Hematopoietic multipotent progenitor cell treated with erythropoietin and hydrocortisone succinate and interleukin-3 and kit ligand, for 4 days (in vitro differentiated cells): ENCODE measurements at regions not wholly inside any gene's neighbourhood (a gene's known extent, or its start where the extent isn't known, plus 50 kb on each side); places are given as distances from the start of the nearest gene placed in this dataset.
A peak's percentile ranks its signal among the peaks of the same experiment; 100 is the strongest.

Experiments
- DNase-seq: peaks from one replicate; pipeline ENCODE4 v3.0.0-alpha.2; 2015

DNA sequence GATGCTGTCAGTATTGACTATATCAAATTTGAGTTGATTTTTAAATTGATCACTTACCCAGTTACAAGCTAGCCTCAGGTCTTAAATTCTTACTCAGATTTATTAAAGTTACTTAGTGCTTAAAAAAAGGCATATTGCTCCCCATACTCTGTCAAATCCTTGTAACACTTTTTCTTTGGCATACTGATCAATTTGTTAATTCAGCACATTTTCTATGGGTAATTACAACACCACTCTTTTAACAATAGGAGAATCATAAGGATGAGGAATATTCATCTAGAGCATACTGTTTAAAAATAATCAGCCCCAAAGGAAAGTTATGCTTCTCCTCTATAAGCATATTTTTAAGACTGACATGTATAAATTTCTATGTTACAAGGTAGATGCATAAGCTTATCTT is 482.5 kb downstream of the PABPC4L start:
- DNase-seq, result no peak

- no peak for DNase-seq
Measured at GRCh38 chr4:133714211-133714610, 487.4 kb downstream of the PABPC4L start.

DNA sequence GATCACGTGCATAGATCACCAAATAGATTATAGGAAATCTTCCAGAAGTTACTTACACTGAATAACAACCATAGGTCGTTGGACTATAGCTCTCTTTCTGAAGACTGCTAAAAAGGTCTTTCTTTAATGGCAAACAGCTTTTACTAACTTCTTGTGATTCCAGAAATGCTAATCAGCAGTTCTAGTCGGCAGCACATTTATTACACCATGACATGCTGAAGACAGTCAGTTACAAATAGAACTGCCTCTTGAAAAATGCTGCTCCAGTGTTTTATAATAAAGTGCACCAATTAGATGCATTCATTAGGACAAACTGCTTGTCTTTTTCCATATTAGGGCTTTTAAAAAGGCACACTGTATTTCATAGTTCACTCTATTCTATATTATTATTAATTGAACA is 488.2 kb downstream of the PABPC4L start:
- DNase-seq, result no peak

- DNase-seq, result no peak
Measured at GRCh38 chr4:133711817-133712216, 489.8 kb downstream of the PABPC4L start.

DNA sequence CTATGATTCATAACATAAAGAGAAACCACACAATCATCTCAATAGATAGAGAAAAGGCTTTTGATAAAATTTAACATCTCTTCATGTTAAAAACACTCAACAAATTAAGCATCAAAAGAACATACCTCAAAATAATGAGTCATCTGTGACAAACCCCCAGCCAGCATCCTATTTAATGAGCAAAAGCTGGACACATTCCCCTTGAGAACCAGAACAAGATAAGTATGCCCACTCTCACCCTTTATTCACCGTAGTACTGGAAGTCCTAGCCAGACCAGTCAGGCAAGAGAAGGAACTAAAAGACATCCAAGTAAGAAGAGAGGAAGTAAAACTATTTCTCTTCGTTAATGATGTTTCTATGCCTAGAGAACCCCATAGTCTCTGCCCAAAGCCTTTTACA is 507.2 kb downstream of the PABPC4L start:
- DNase-seq, result no peak

- DNase-seq, result no peak
Measured at GRCh38 chr4:133683967-133684366, 517.6 kb downstream of the PABPC4L start.

DNA sequence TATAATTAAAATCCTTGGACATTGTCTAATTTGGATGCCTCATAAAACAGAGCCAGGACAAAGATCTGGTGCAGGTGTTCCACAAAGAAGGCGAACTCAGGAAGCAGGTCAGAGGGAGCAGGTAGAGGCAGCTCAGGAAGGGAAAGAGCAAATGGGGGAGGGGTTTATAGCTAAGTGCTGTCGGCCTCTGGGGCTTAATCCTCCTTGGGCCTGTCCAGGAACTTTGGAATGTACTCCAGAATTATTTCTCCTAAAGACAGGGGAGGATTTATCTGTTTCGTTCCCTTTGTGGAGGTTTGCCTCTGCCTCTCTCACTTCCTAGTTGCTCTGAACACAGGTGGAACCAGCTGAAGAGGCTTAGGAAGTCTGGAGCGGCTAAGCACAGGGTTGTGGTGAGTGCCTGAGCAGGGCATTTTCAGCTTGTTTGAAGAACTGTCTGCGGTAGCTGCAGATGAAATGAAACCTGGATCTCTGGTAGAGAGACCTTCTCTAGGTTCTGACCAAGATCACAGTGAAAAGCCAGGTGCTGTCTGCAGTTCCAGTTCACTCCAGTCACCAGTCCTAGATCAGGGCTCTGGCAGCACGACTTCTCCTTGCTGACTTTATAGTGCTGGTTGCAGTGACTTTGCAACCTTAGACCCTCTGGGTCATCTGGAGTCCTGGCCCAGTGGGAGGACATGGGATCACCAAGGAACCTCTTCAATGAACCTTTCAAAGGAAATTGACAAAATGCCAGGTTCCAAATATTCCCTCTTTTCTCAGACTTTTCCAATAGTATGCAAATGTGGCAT is 519.2 kb downstream of the PCDH10 start:
- no peak for DNase-seq

DNA sequence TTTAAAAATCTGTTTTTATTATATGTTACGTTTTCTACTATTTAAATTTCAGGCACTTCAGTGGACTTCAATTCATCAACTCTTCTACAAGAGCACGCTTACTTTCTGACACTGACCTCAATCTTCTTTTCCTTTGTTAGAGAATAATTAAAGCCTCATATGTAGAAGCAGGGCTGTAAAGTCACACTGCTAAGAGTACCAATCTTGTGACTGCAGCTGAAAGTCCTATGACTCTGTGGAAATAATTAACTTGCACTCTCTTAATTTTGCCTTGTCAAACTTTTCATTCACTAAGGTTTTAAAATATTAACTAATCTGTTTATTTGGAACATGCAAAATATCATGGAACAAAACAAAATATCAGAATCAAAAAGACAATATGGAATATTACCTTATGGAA is 498.1 kb downstream of the PCDH10 start:
- DNase-seq, result no peak

DNA sequence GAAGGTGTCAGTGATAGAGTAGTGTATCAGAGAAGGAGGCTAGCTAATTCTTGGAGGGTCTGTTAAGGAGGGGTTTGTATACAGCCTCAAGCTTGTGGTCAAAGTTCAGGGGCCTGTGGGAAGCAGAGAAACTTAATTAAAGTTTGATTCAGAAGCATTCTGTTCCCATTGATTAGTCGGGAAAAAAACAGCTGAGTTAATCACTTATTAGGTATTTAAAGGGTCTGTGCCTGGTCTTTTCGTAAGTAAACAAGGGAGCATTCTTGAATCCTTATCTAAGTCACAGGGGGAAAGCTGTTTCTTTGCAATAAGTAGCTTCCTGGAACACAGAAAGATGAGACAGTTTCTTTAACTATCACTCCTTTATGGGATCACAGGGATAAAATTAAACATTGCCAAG is 492.1 kb downstream of the PCDH10 start:
- no peak for DNase-seq

DNA sequence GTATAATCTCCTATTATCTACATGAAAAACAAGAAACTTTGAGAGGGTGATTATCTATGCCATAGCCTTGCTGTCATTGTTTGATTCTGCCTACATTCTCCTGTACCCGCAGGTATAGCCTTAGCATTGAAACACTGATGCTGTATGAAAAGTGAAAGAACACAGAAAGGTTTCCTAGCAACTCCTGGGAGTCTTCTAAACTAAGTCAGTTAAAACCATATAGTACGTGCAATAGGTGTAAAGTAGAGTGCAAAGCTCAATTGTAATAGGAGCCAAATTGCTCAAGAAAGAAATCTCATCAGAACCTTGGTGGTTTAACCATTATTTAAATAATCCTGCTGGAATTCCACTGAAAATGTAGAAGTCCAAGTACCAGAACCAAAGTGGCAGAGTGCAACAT is 489.7 kb downstream of the PCDH10 start:
- DNase-seq, result no peak

DNA sequence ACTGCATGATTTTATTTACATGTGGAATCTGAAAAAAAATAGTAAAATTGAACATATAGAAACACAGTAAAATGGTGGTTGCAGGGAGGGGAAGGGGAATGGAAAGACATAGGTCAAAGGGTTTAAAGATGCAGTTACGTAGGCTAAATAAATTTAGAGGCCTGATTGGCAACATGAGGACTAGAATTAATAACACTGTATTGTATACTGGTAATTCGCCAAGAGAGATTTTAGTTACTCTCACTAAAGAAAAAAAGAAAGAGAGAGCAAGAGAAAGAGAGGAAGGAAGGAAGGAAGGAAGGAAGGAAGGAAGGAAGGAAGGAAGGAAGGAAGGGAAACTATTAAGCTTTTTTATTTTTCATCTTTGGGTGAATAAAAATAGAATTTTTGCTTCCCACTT is 488.1 kb downstream of the PCDH10 start:
- no peak for DNase-seq

DNA sequence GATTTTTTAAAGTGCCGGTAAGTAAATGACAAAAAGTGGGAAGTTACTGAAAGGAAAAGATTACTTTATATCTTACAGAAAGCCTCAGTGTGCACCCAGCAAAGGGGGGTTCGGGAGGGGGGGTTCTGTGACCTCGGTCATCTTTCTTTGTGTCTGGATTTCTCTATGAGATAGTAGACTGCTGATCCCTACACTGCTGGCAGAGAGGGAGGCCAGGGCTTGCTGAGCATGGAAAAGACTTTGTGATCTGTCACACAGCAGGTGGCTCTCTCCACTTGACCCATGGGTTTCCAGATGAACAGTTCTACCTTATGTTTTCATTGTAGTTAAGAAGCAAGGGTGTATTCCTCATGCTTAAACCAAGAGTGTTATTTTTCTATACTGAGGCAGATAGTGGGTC is 475.6 kb downstream of the PCDH10 start:
- no peak for DNase-seq

- peak; percentile 2 for DNase-seq
Measured at GRCh38 chr4:133623847-133624246, 474.8 kb downstream of the PCDH10 start.

DNA sequence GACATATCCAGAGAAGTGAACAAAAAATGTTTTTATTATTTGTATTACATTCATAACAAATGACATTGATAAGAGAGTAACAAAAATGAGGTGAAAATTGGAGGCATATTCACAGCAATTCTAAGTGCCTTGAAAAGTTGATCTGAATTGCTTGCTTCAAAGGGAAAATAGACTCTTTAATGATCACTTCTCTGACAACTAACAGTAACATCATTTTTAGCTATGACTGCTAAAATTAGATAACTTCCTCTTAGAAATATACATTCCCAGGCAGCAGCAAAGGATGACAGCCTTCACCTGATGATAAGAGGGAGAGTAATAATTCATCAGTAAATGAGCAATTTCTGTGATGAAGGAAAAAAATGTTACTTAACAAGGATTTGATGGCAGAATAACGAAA is 472.5 kb downstream of the PCDH10 start:
- no peak for DNase-seq

GRCh38 chr4:133620555-133620954 is 471.5 kb downstream of the PCDH10 start:
- no peak for DNase-seq

- peak; percentile 8 for DNase-seq
Measured at GRCh38 chr4:133618963-133619362, 469.9 kb downstream of the PCDH10 start.

- no peak for DNase-seq
Measured at GRCh38 chr4:133600008-133600407, 450.9 kb downstream of the PCDH10 start.

GRCh38 chr4:133598779-133599178 is 449.7 kb downstream of the PCDH10 start:
- no peak for DNase-seq

GRCh38 chr4:133597251-133597650 is 448.2 kb downstream of the PCDH10 start:
- DNase-seq, result no peak

DNA sequence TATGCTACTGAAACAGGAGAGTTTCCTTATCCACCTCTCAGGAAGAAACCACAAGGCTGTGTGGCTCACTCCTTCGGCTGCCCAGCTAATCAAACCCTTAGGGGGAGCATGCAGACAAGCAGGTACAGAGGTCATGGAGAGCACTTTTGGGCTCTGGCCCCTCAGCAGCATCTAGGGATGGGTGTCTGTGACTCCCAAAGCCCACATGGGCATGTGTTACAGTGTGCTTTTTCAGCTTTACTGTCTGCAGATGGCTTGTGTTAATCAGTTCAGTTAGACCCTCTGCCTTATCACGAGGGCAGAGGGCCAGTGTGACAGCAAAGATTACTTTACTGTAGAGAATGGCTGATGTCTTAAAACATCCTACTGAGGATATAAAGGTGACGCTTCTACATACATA is 447.4 kb downstream of the PCDH10 start:
- no peak for DNase-seq

DNA sequence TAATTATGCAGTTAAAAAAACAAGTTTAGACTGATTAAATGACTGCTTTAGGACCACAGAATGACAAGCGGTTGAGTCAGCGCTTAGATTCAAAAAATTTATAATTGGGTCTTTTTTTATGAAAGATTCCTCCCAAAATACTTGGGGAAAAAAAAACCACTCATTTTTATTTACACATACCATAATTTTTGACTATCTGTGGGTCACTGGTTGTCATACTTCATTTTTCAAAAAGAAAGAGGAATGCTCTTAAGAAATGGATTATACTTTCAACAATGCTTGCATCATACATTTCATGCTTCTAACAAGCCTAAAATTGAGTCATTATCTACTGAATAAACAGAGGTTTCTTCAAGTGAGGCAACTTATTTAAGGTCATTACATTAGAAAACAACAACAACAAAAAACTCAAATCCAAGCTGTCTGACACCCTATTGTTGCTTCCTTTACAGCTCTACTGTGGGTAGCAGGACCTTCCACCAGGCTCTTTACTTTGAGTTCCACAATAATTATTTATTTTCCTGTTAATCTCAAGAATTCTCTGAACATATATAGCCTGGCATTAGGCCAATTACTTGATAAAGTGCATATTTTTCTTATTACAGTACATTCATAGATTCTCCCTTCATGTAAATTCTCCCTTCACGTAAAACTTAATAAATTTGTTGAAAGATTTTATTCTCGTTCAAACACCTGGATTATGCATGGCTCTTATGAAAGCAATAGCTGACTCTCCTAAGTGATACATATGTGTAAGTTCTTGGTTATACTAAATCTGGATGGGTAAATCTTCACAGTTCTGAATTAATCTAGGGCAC is 445.5 kb downstream of the PCDH10 start:
- DNase-seq, result no peak

DNA sequence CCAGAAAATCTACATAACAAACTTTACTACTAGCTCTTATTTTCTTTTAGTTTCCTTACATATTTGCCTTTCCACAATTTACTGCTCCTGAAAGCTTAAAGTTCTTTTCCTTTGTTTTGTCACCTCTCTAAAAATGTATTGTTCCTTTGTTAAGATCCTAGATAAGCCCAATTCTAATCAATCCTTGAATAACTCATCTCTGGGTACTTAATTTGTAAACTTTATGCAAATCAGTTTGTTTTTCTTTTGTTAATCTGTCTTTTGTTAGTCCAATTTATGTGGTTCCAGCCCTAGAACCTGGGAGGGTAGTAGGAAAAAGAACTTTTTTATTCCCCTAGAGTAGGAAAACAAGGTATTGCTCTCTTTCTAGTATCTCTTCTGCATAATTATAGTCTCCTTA is 444.7 kb downstream of the PCDH10 start:
- DNase-seq, result no peak

- DNase-seq, result no peak
Measured at GRCh38 chr4:133592591-133592990, 443.5 kb downstream of the PCDH10 start.

GRCh38 chr4:133592106-133592505 is 443.0 kb downstream of the PCDH10 start:
- DNase-seq, result no peak
